BJ (cell line): ENCODE measurements at regions not wholly inside any gene's neighbourhood (a gene's known extent, or its start where the extent isn't known, plus 50 kb on each side); places are given as distances from the start of the nearest gene placed in this dataset.

Experiments used
- CTCF ChIA-PET: fragments of 350-600 bp; formaldehyde crosslinking; extraction: SDS; loops from one replicate; lab custom pipeline; 2021; ENCODE audit warnings: antibody characterized with exemption, inconsistent platforms; lab: Yijun Ruan, JAX
- POLR2A ChIA-PET: fragments of 300-600 bp; sonication (Branson Sonifier 250); formaldehyde crosslinking; extraction: SDS; loops from one replicate; lab custom pipeline; 2021; ENCODE audit warnings: antibody characterized with exemption; lab: Charles Lee
- DNase-seq: peaks from one replicate; pipeline ENCODE4 v3.0.0-alpha.2; 2011; ENCODE audit warnings: low read depth
- H3K27me3 ChIP-seq: 2 replicates; pipeline ENCODE4 v1.6.0; 2011; ENCODE audit warnings: low read length; ENCODE audit not compliant: control insufficient read depth, insufficient read depth
- H3K36me3 ChIP-seq: 2 replicates; pipeline ENCODE4 v1.5.1; 2011; ENCODE audit warnings: low read length; ENCODE audit not compliant: control insufficient read depth, insufficient read depth
- H3K4me3 ChIP-seq: 2 replicates; pipeline ENCODE4 v1.5.1; 2011; ENCODE audit warnings: low read depth, mild to moderate bottlenecking, control low read depth, low read length
- TF ChIP-seq, protein P1 (sequence below): IDR thresholded peaks from 2 replicates; pipeline ENCODE4 v1.5.1; 2011; ENCODE audit warnings: low read depth, mild to moderate bottlenecking, control low read depth, inconsistent platforms, low read length, moderate library complexity; ENCODE audit not compliant: insufficient read depth

DNA sequence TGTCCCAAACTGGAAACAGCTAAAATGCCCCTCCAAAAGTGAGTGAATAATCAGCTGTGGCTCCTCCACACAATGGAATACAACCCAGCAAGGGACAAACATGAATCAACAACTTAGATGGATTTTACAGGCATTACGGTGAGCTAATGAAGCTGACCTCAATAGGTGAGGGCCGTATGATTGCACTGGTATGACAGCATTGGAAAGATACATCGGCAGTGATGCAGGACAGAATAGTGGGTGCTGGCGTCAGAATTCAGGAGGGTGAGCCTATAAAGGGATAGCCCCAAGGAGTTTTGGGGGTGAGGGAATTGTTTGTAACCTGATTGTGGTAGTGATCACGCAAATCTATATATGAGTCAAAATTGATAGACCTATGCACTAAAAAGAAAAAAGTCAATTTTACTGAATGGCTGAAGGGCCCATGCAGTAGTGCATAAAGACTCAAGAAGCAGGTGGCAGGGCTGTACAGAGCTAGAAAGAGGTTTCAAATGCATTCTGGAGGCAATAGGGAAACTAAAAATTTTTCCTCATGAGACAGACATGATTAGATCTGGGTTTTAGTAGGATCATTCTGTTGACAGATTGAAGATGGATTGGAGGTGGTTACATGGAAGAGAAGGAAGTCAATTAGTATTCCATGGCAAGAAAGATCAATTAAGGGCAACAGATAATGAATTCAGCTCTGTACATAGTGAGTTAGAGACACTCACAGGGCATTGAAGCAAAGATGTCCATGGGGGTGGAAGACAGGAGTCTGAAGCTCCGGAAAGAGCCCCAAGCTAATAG, 90.8 kb downstream of the IRS2 start:
- CTCF ChIA-PET: interaction anchor here (1.3 to 1.5 kb wide), 2 partner anchors 10 to 13 kb away, joined by 4 to 5 read pairs; no protein-coding TSS in a partner anchor
- no peak for DNase-seq
- H3K36me3 ChIP-seq: no peaks in the 10 kb centered on the region
- H3K4me3 ChIP-seq: no peak overlapping the region
- POLR2A ChIA-PET: interaction anchor here (0.7 kb wide), 1 partner anchor 173 kb away, joined by 3 read pairs; no protein-coding TSS in a partner anchor
- H3K27me3 ChIP-seq: peaks cover 5% of the 10 kb centered on the region
- TF ChIP-seq, protein P1, sequence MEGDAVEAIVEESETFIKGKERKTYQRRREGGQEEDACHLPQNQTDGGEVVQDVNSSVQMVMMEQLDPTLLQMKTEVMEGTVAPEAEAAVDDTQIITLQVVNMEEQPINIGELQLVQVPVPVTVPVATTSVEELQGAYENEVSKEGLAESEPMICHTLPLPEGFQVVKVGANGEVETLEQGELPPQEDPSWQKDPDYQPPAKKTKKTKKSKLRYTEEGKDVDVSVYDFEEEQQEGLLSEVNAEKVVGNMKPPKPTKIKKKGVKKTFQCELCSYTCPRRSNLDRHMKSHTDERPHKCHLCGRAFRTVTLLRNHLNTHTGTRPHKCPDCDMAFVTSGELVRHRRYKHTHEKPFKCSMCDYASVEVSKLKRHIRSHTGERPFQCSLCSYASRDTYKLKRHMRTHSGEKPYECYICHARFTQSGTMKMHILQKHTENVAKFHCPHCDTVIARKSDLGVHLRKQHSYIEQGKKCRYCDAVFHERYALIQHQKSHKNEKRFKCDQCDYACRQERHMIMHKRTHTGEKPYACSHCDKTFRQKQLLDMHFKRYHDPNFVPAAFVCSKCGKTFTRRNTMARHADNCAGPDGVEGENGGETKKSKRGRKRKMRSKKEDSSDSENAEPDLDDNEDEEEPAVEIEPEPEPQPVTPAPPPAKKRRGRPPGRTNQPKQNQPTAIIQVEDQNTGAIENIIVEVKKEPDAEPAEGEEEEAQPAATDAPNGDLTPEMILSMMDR: no peak

- ChIA-PET POLR2A (interaction anchor here (0.7 kb wide), 1 partner anchor 173 kb away, joined by 3 read pairs; no protein-coding TSS in a partner anchor), CTCF (no interaction called here)
- DNase-seq: no peak
- TF ChIP-seq, protein P1: no peak
- Histone ChIP-seq H3K27me3 (peaks cover 5% of the 10 kb centered on the region), H3K36me3 (no peaks in the 10 kb centered on the region), H3K4me3 (no peak overlapping the region)
Observed at GRCh38 chr13:109694972-109695371, 91.4 kb downstream of the IRS2 start.

GRCh38 chr13:109693213-109693612, 93.2 kb downstream of the IRS2 start:
- TF ChIP-seq, protein P1: no peak
- peaks cover 5% of the 10 kb centered on the region for H3K27me3 ChIP-seq
- CTCF ChIA-PET: no interaction called here
- no peak overlapping the region for H3K4me3 ChIP-seq
- DNase-seq: no peak
- H3K36me3 ChIP-seq: no peaks in the 10 kb centered on the region
- POLR2A ChIA-PET: no interaction called here

- Histone ChIP-seq H3K36me3 (no peaks in the 10 kb centered on the region), H3K4me3 (no peak overlapping the region), H3K27me3 (peaks cover 3% of the 10 kb centered on the region)
- TF ChIP-seq, protein P1: no peak
- POLR2A ChIA-PET: no interaction called here
- CTCF ChIA-PET: no interaction called here
- no peak for DNase-seq
Observed at GRCh38 chr13:109691689-109692088, 94.7 kb downstream of the IRS2 start.

- no peaks in the 10 kb centered on the region for H3K36me3 ChIP-seq
- no peak overlapping the region for H3K4me3 ChIP-seq
- TF ChIP-seq, protein P1: no peak
- no peak for DNase-seq
- POLR2A ChIA-PET: no interaction called here
- CTCF ChIA-PET: interaction anchor here (0.7 kb wide), 1 partner anchor 63 kb away, joined by 3 read pairs; no protein-coding TSS in a partner anchor
- H3K27me3 ChIP-seq: peaks cover 5% of the 10 kb centered on the region
Observed at GRCh38 chr13:109687559-109688448, 98.6 kb downstream of the IRS2 start.
